ENCODE measurements at regions not wholly inside any gene's neighbourhood (a gene's known extent, or its start where the extent isn't known, plus 50 kb on each side); places are given as distances from the start of the nearest gene placed in this dataset.

- DNase-seq, result no peak
- TF ChIP-seq GATA1 (IDR thresholded peaks at IDR 0.05; ENCODE audit: low read depth, low read length), result no peak
These were observed 544.1 kb upstream of the AMELY start for GRCh38 chrY:7455626-7456025.

GRCh38 chrY:7453336-7453735 lies 541.8 kb upstream of the AMELY start:
- no peak for TF ChIP-seq POLR2A (IDR thresholded peaks at IDR 0.05; ENCODE audit: low read length)
- no peak for DNase-seq

- no peak for DNase-seq
- TF ChIP-seq GATA1 (IDR thresholded peaks at IDR 0.05; ENCODE audit: low read depth, low read length) (no peak), POLR2A (IDR thresholded peaks at IDR 0.05; ENCODE audit: low read length) (no peak)
These were observed 540.7 kb upstream of the AMELY start for GRCh38 chrY:7452246-7452645.

GRCh38 chrY:7449860-7450259 lies 538.3 kb upstream of the AMELY start:
- no peak for TF ChIP-seq GATA1 (IDR thresholded peaks at IDR 0.05; ENCODE audit: low read depth, low read length)
- TF ChIP-seq POLR2A (IDR thresholded peaks at IDR 0.05; ENCODE audit: low read length), result no peak
- no peak for DNase-seq

- TF ChIP-seq GATA1 (IDR thresholded peaks at IDR 0.05; ENCODE audit: low read depth, low read length), result no peak
- TF ChIP-seq POLR2A (IDR thresholded peaks at IDR 0.05; ENCODE audit: low read length), result no peak
- no peak for DNase-seq
These were observed 537.1 kb upstream of the AMELY start for GRCh38 chrY:7448687-7449086.

- no peak for TF ChIP-seq GATA1 (IDR thresholded peaks at IDR 0.05; ENCODE audit: low read depth, low read length)
These were observed 536.4 kb upstream of the AMELY start for GRCh38 chrY:7447881-7448516.

GRCh38 chrY:7444141-7444540 lies 532.6 kb upstream of the AMELY start:
- no peak for TF ChIP-seq GATA1 (IDR thresholded peaks at IDR 0.05; ENCODE audit: low read depth, low read length)
- no peak for TF ChIP-seq POLR2A (IDR thresholded peaks at IDR 0.05; ENCODE audit: low read length)
- DNase-seq, result no peak

More at GRCh38 chrY:7447881-7448516, 536.4 kb upstream of the AMELY start:
- no peak for DNase-seq

GRCh38 chrY:7440796-7441530 lies 529.4 kb upstream of the AMELY start:
- DNase-seq, result no peak
- TF ChIP-seq GATA1 (IDR thresholded peaks at IDR 0.05; ENCODE audit: low read depth, low read length) (no peak), POLR2A (IDR thresholded peaks at IDR 0.05; ENCODE audit: low read length) (no peak)

- DNase-seq, result no peak
- no peak for TF ChIP-seq GATA1 (IDR thresholded peaks at IDR 0.05; ENCODE audit: low read depth, low read length)
- no peak for TF ChIP-seq POLR2A (IDR thresholded peaks at IDR 0.05; ENCODE audit: low read length)
These were observed 525.5 kb upstream of the AMELY start for GRCh38 chrY:7437086-7437485.

GRCh38 chrY:7433817-7434809 lies 522.6 kb upstream of the AMELY start:
- no peak for TF ChIP-seq POLR2A (IDR thresholded peaks at IDR 0.05; ENCODE audit: low read length)
- TF ChIP-seq GATA1 (IDR thresholded peaks at IDR 0.05; ENCODE audit: low read depth, low read length), result no peak
- DNase-seq, result no peak

- TF ChIP-seq POLR2A (IDR thresholded peaks at IDR 0.05; ENCODE audit: low read length), result no peak
- TF ChIP-seq GATA1 (IDR thresholded peaks at IDR 0.05; ENCODE audit: low read depth, low read length), result no peak
- no peak for DNase-seq
These were observed 507.6 kb upstream of the AMELY start for GRCh38 chrY:7419165-7419564.

GRCh38 chrY:7417946-7418345 lies 506.4 kb upstream of the AMELY start:
- TF ChIP-seq POLR2A (IDR thresholded peaks at IDR 0.05; ENCODE audit: low read length) (no peak), GATA1 (IDR thresholded peaks at IDR 0.05; ENCODE audit: low read depth, low read length) (no peak)
- DNase-seq, result no peak

GRCh38 chrY:7416406-7416805 lies 504.9 kb upstream of the AMELY start:
- DNase-seq, result no peak
- TF ChIP-seq GATA1 (IDR thresholded peaks at IDR 0.05; ENCODE audit: low read depth, low read length), result no peak
- no peak for TF ChIP-seq POLR2A (IDR thresholded peaks at IDR 0.05; ENCODE audit: low read length)

- no peak for DNase-seq
- TF ChIP-seq GATA1 (IDR thresholded peaks at IDR 0.05; ENCODE audit: low read depth, low read length), result no peak
- no peak for TF ChIP-seq POLR2A (IDR thresholded peaks at IDR 0.05; ENCODE audit: low read length)
These were observed 503.6 kb upstream of the AMELY start for GRCh38 chrY:7415157-7415633.
